ENCODE measurements at regions not wholly inside any gene's neighbourhood (a gene's known extent, or its start where the extent isn't known, plus 50 kb on each side); places are given as distances from the start of the nearest gene placed in this dataset.

- DNase-seq (ENCODE audit: low read depth) = no peak
- H3K36me3 ChIP-seq (ENCODE audit: control insufficient read depth, insufficient read depth, low read length) = no peaks in the 10 kb centered on the region
- no peaks in the 10 kb centered on the region for H3K27me3 ChIP-seq (ENCODE audit: control insufficient read depth, insufficient read depth, low read length)
- TF ChIP-seq CTCF (IDR thresholded peaks at IDR 0.05; ENCODE audit: insufficient read depth, low read length, poor library complexity, severe bottlenecking) = no peak
- no peak overlapping the region for H3K4me3 ChIP-seq (ENCODE audit: low read depth, low read length)
Observed at GRCh38 chr2:217047631-217048030, 187.8 kb upstream of the TNP1 start.

- Histone ChIP-seq H3K4me3 (ENCODE audit: low read depth, low read length) (no peak overlapping the region), H3K27me3 (ENCODE audit: control insufficient read depth, insufficient read depth, low read length) (no peaks in the 10 kb centered on the region), H3K36me3 (ENCODE audit: control insufficient read depth, insufficient read depth, low read length) (no peaks in the 10 kb centered on the region)
- no peak for TF ChIP-seq CTCF (IDR thresholded peaks at IDR 0.05; ENCODE audit: insufficient read depth, low read length, poor library complexity, severe bottlenecking)
- DNase-seq (ENCODE audit: low read depth) = no peak
Observed at GRCh38 chr2:217047209-217047608, 187.3 kb upstream of the TNP1 start.

GRCh38 chr2:217045700-217046475 lies 186.0 kb upstream of the TNP1 start:
- Histone ChIP-seq H3K36me3 (ENCODE audit: control insufficient read depth, insufficient read depth, low read length) (no peaks in the 10 kb centered on the region), H3K4me3 (ENCODE audit: low read depth, low read length) (no peak overlapping the region), H3K27me3 (ENCODE audit: control insufficient read depth, insufficient read depth, low read length) (no peaks in the 10 kb centered on the region)
- TF ChIP-seq CTCF (IDR thresholded peaks at IDR 0.05; ENCODE audit: insufficient read depth, low read length, poor library complexity, severe bottlenecking) = no peak
- DNase-seq (ENCODE audit: low read depth) = no peak

GRCh38 chr2:217040099-217040498 lies 180.2 kb upstream of the TNP1 start:
- H3K27me3 ChIP-seq (ENCODE audit: control insufficient read depth, insufficient read depth, low read length) = no peaks in the 10 kb centered on the region
- TF ChIP-seq CTCF (IDR thresholded peaks at IDR 0.05; ENCODE audit: insufficient read depth, low read length, poor library complexity, severe bottlenecking) = no peak
- no peak for DNase-seq (ENCODE audit: low read depth)
- H3K4me3 ChIP-seq (ENCODE audit: low read depth, low read length) = no peak overlapping the region
- H3K36me3 ChIP-seq (ENCODE audit: control insufficient read depth, insufficient read depth, low read length) = no peaks in the 10 kb centered on the region

- Histone ChIP-seq H3K36me3 (ENCODE audit: control insufficient read depth, insufficient read depth, low read length) (no peaks in the 10 kb centered on the region), H3K27me3 (ENCODE audit: control insufficient read depth, insufficient read depth, low read length) (no peaks in the 10 kb centered on the region), H3K4me3 (ENCODE audit: low read depth, low read length) (no peak overlapping the region)
- no peak for TF ChIP-seq CTCF (IDR thresholded peaks at IDR 0.05; ENCODE audit: insufficient read depth, low read length, poor library complexity, severe bottlenecking)
- DNase-seq (ENCODE audit: low read depth) = no peak
Observed at GRCh38 chr2:217038001-217038400, 178.1 kb upstream of the TNP1 start.

- no peak for TF ChIP-seq CTCF (IDR thresholded peaks at IDR 0.05; ENCODE audit: insufficient read depth, low read length, poor library complexity, severe bottlenecking)
- no peaks in the 10 kb centered on the region for H3K36me3 ChIP-seq (ENCODE audit: control insufficient read depth, insufficient read depth, low read length)
- H3K27me3 ChIP-seq (ENCODE audit: control insufficient read depth, insufficient read depth, low read length) = no peaks in the 10 kb centered on the region
- H3K4me3 ChIP-seq (ENCODE audit: low read depth, low read length) = no peak overlapping the region
- no peak for DNase-seq (ENCODE audit: low read depth)
Observed at GRCh38 chr2:217037353-217037752, 177.5 kb upstream of the TNP1 start.
